ENCODE measurements at regions not wholly inside any gene's neighbourhood (a gene's known extent, or its start where the extent isn't known, plus 50 kb on each side); places are given as distances from the start of the nearest gene placed in this dataset.

- no peak for TF ChIP-seq CTCF (conservative IDR thresholded peaks at IDR 0.05)
- TF ChIP-seq ZFX (IDR thresholded peaks at IDR 0.05): no peak
Measured at GRCh38 chr1:170800812-170801211, 134.5 kb upstream of the MROH9 start.
